Astrocyte (in vitro differentiated cells and primary cell): ENCODE measurements at regions not wholly inside any gene's neighbourhood (a gene's known extent, or its start where the extent isn't known, plus 50 kb on each side); places are given as distances from the start of the nearest gene placed in this dataset.

ENCODE experiments used
- DNase-seq: peaks from one replicate; pipeline ENCODE4 v3.0.0-alpha.2; 2010; ENCODE audit warnings: low read depth
- FAIRE-seq: peaks from 2 replicates; lab custom pipeline; 2011; peaks lifted over from hg19 to GRCh38; lab: Jason Lieb, UNC
- H2AFZ ChIP-seq: 2 replicates; pipeline ENCODE4 v1.6.0; 2012; ENCODE audit warnings: low read depth, low read length, inconsistent platforms
- H3K27ac ChIP-seq: 2 replicates; pipeline ENCODE4 v1.5.1; 2011; ENCODE audit warnings: low read depth, low read length, inconsistent platforms
- H3K27me3 ChIP-seq: 2 replicates; pipeline ENCODE4 v1.6.0; 2011; ENCODE audit warnings: low read length, inconsistent platforms; ENCODE audit not compliant: insufficient read depth
- H3K36me3 ChIP-seq: 2 replicates; pipeline ENCODE4 v1.5.1; 2011; ENCODE audit warnings: low read length, inconsistent platforms; ENCODE audit not compliant: insufficient read depth
- H3K4me1 ChIP-seq: 2 replicates; pipeline ENCODE4 v1.5.1; 2011; ENCODE audit warnings: low read length, inconsistent platforms; ENCODE audit not compliant: insufficient read depth
- H3K4me2 ChIP-seq: 2 replicates; pipeline ENCODE4 v1.6.0; 2012; ENCODE audit warnings: low read length, inconsistent platforms
- H3K4me3 ChIP-seq: 2 replicates; pipeline ENCODE4 v1.5.1; 2011; ENCODE audit warnings: low read depth, mild to moderate bottlenecking, low read length, inconsistent platforms; ENCODE audit not compliant: insufficient read depth
- H3K79me2 ChIP-seq: 2 replicates; pipeline ENCODE4 v1.6.0; 2012; ENCODE audit warnings: mild to moderate bottlenecking, low read length, inconsistent platforms; ENCODE audit not compliant: insufficient read depth
- H3K9ac ChIP-seq: 2 replicates; pipeline ENCODE4 v1.6.0; 2012; ENCODE audit warnings: mild to moderate bottlenecking, low read length, inconsistent platforms
- H3K9me3 ChIP-seq: 2 replicates; pipeline ENCODE4 v1.5.1; 2012; ENCODE audit warnings: low read depth, mild to moderate bottlenecking, low read length, inconsistent platforms; ENCODE audit not compliant: insufficient read depth
- H4K20me1 ChIP-seq: 2 replicates; pipeline ENCODE4 v1.6.0; 2012; ENCODE audit warnings: low read length, inconsistent platforms; ENCODE audit not compliant: insufficient read depth
- H3K27ac Mint-ChIP-seq: one replicate; pipeline ENCODE4 v1.8.0; 2021; ENCODE audit warnings: mild to moderate bottlenecking, mixed read lengths; ENCODE audit not compliant: unreplicated experiment
- H3K27me3 Mint-ChIP-seq: one replicate; pipeline ENCODE4 v1.8.0; 2021; ENCODE audit warnings: low read depth, mixed read lengths; ENCODE audit not compliant: unreplicated experiment
- H3K36me3 Mint-ChIP-seq: one replicate; pipeline ENCODE4 v1.8.0; 2021; ENCODE audit warnings: low read depth, mixed read lengths; ENCODE audit not compliant: unreplicated experiment
- H3K4me1 Mint-ChIP-seq: one replicate; pipeline ENCODE4 v1.8.0; 2021; ENCODE audit warnings: low read depth, mixed read lengths; ENCODE audit not compliant: unreplicated experiment
- H3K4me3 Mint-ChIP-seq: one replicate; pipeline ENCODE4 v1.8.0; 2021; ENCODE audit warnings: mild to moderate bottlenecking, moderate library complexity, mixed read lengths; ENCODE audit not compliant: unreplicated experiment
- H3K9me3 Mint-ChIP-seq: one replicate; pipeline ENCODE4 v1.8.0; 2021; ENCODE audit warnings: mild to moderate bottlenecking, mixed read lengths; ENCODE audit not compliant: unreplicated experiment
- CTCF ChIP-seq: IDR thresholded peaks from 2 replicates; pipeline ENCODE4 v1.5.1; 2011; ENCODE audit warnings: low read depth, mild to moderate bottlenecking, inconsistent platforms, low read length, moderate library complexity; ENCODE audit not compliant: insufficient read depth
- EZH2 ChIP-seq: IDR thresholded peaks from 2 replicates; pipeline ENCODE4 v1.6.1; 2012; ENCODE audit warnings: mild to moderate bottlenecking, low read length, inconsistent platforms; ENCODE audit not compliant: insufficient read depth

- H3K27ac Mint-ChIP-seq: no peak overlapping the region
- no peaks in the 10 kb centered on the region for H3K36me3 Mint-ChIP-seq
- no peaks in the 10 kb centered on the region for H3K27me3 Mint-ChIP-seq
- no peak overlapping the region for H3K4me3 Mint-ChIP-seq
- H3K9me3 ChIP-seq: no peaks in the 10 kb centered on the region
- H3K4me1 Mint-ChIP-seq: no peaks in the 10 kb centered on the region
- H3K4me3 ChIP-seq: no peak overlapping the region
- TF ChIP-seq EZH2 (no peak), CTCF (no peak)
- H3K27me3 ChIP-seq: no peaks in the 10 kb centered on the region
- no peaks in the 10 kb centered on the region for H4K20me1 ChIP-seq
- peak; percentile 68 for FAIRE-seq
- no peak overlapping the region for H3K4me2 ChIP-seq
- H3K9ac ChIP-seq: no peak overlapping the region
- H3K36me3 ChIP-seq: no peaks in the 10 kb centered on the region
- peaks cover 4% of the 10 kb centered on the region for H3K9me3 Mint-ChIP-seq
- DNase-seq: no peak
- no peaks in the 10 kb centered on the region for H3K79me2 ChIP-seq
- no peaks in the 10 kb centered on the region for H3K4me1 ChIP-seq
- H2AFZ ChIP-seq: no peak overlapping the region
- H3K27ac ChIP-seq: no peak overlapping the region
These were observed 54.0 kb upstream of the PLAC1 start for GRCh38 chrX:134712272-134712671.

GRCh38 chrX:134711135-134711921 lies 53.1 kb upstream of the PLAC1 start:
- Mint-ChIP-seq H3K4me3 (no peak overlapping the region), H3K9me3 (peaks cover 4% of the 10 kb centered on the region), H3K36me3 (no peaks in the 10 kb centered on the region), H3K4me1 (no peaks in the 10 kb centered on the region), H3K27ac (no peak overlapping the region), H3K27me3 (no peaks in the 10 kb centered on the region)
- H3K27me3 ChIP-seq: no peaks in the 10 kb centered on the region
- no peak for DNase-seq
- no peak overlapping the region for H3K4me3 ChIP-seq
- no peak for TF ChIP-seq CTCF
- no peak for TF ChIP-seq EZH2
- no peak overlapping the region for H3K4me2 ChIP-seq
- no peaks in the 10 kb centered on the region for H3K36me3 ChIP-seq
- H3K79me2 ChIP-seq: no peaks in the 10 kb centered on the region
- no peak overlapping the region for H2AFZ ChIP-seq
- peak; percentile 95 for FAIRE-seq
- H3K9ac ChIP-seq: no peak overlapping the region
- no peaks in the 10 kb centered on the region for H3K9me3 ChIP-seq
- no peaks in the 10 kb centered on the region for H3K4me1 ChIP-seq
- H3K27ac ChIP-seq: no peak overlapping the region
- no peaks in the 10 kb centered on the region for H4K20me1 ChIP-seq
